Hindlimb muscle (tissue), 1 donor: ENCODE measurements at regions not wholly inside any gene's neighbourhood (a gene's known extent, or its start where the extent isn't known, plus 50 kb on each side); places are given as distances from the start of the nearest gene placed in this dataset.
A peak's percentile ranks its signal among the peaks of the same experiment; 100 is the strongest.

Experiments
- DNase-seq: peaks from one replicate; pipeline ENCODE4 v3.0.0-alpha.2; 2013

- DNase-seq = no peak
Measured at GRCh38 chr4:23241408-23241807, 548.7 kb downstream of the GBA3 start.

- DNase-seq = no peak
Measured at GRCh38 chr4:23238848-23239247, 546.1 kb downstream of the GBA3 start.

GRCh38 chr4:23237771-23238170, 545.0 kb downstream of the GBA3 start:
- DNase-seq = peak; percentile 6

DNA sequence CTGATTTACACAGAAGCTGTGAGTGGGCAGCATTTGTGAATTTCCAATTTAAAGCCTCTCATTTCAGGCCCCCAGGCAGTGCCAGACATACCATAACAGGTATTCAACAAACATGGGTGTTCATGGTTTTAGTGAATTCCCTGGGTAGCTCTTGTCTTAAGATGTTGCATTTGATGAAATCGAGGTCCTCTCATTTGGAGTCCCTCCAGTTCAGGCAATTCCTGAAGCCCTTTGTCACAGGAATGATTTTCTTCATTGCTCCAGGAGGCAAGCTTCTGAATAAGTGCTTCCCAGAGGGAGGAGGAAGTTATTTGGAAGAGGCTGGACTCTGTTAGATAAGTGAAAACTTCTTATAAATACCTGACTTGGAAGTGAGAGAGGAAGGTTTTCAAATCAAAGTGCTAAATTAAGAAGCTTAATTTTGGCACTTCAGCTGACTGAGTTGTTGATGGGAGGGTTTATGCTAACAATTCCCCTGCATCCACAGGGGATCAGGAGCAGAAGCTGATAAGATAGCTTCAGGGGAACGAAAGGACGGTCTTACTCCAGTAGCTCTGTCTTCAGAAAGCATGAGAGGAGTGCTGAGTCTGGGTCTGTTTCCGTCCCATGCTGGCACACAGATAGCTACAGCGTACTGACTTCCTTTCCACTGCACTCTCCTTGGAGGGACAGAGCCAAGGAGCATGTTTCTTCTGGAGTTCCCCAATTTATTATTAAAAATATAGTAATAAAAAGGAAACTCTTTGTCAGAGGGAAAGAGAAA, 543.1 kb downstream of the GBA3 start:
- DNase-seq = no peak

DNA sequence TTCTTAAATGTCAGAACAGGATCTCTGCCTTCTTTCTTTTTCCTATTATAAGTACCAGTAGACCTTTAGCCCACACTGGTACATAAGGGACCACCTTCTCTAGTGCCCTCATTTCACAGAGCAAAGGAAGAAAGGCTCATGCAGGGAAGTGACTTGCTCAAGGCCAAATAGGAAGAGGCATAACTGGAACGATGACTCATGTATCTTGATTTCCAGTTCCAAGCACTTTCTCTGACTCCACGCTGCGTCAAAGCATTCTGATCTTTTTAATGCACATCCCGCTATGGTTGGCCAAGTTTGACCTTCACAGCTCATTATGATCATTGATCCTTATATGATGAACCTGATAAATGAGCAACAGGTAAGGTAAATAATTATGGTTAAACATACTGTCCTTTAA, 542.0 kb downstream of the GBA3 start:
- DNase-seq = no peak

GRCh38 chr4:23234018-23234417, 541.3 kb downstream of the GBA3 start:
- no peak for DNase-seq

DNA sequence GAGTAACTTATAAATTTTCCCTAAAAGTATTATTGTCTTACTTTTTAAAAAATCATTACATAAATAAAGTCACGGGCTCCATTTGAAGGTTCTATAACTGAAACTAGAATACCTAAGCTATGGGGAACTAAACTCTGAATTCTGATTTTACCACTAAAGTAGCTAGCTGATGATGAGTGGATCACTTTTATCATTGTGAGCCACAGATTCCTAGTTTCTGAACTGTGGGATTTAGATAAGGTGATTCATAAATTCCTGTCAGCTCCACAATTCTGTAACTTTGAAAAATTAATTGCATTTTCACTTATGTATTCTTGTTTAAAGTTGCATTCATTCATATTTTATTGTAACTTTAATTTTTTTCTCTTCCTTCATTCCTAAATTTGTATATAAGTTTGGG, 540.9 kb downstream of the GBA3 start:
- no peak for DNase-seq

DNA sequence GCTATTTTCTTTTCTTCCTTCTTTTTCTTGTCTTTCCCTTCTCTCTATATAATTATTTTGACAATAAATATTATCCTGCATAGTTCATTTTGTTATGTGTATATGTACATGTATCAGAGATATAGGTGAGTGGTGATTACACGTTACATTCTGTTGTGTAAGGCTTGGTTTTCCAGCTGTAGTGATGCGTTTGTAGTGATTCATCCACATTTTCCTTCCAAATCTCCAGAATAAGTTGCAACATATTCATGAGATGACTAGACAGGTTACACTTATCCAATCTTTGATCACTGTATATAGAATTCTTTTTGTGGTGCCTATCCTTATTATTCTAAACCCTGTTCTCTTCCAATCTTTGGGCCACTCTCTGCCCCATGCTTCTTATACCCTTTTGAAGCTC, 540.2 kb downstream of the GBA3 start:
- DNase-seq = no peak

GRCh38 chr4:23225564-23225963, 532.8 kb downstream of the GBA3 start:
- DNase-seq = no peak

- no peak for DNase-seq
Measured at GRCh38 chr4:23224684-23225420, 532.1 kb downstream of the GBA3 start.

DNA sequence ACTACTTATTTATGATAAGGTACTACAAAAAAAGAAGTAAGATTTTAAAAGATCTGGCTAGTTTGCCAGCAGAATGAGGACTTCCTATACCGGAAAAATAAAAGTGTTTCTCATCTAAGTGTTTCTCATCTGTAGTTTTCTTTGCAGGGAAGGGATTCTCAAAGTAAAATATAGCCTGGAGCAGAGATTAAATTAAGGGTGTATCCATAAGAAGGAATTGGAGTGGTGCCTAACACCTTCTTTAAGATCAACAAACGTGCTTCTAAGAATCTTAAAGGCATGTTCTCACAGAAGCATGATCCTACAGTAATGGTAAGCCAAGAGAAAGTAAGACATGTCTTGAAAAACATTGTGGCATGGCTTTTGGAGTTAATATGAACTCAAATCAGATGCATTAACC, 528.2 kb downstream of the GBA3 start:
- no peak for DNase-seq

GRCh38 chr4:23219779-23220408, 527.2 kb downstream of the GBA3 start:
- DNase-seq = no peak

GRCh38 chr4:23213198-23213597, 520.5 kb downstream of the GBA3 start:
- no peak for DNase-seq

- DNase-seq = no peak
Measured at GRCh38 chr4:23212558-23212957, 519.8 kb downstream of the GBA3 start.

GRCh38 chr4:23207059-23207458, 514.3 kb downstream of the GBA3 start:
- no peak for DNase-seq

DNA sequence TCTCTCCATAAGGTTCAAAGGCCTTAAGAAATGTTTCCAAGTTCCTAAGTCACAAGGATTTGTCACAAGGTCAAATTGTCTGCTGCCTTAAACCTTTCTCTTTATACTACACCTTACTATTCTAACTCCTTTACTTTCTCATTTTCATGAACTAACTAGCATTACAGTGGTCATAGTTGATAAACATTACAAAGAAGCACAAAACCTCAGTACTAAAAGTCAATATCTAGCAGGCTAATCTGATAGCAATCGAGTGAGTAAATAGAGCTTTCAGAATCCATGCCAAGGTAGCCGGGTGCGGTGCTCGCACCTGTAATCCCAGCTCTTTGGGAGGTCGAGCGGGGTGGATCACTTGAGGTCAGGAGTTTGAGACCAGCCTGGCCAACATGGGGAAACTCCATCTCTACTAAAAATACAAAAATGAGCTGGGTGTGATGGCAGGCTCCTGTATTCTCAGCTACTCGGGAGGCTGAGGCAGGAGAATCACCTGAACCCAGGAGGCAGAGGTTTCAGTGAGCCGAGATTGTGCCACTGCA, 510.0 kb downstream of the GBA3 start:
- no peak for DNase-seq

DNA sequence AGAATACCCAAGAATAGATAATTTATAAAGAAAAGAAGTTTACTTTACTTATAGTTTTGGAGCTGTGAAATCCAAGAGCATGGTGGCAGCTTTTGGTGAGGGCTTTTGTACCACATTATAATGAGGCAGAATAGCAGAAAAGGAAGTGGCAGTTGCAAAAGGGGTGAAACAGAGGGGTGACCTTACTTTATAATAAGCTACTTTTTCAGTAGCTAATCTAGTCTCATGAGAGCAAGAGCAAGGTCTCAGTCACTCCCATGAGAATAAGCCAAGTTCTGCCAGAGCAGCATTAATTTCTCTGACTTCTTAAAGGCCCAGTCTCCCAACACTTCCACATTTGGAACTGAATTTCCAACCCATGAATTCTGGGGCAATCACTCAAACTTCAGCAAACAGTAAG, 502.0 kb downstream of the GBA3 start:
- no peak for DNase-seq

DNA sequence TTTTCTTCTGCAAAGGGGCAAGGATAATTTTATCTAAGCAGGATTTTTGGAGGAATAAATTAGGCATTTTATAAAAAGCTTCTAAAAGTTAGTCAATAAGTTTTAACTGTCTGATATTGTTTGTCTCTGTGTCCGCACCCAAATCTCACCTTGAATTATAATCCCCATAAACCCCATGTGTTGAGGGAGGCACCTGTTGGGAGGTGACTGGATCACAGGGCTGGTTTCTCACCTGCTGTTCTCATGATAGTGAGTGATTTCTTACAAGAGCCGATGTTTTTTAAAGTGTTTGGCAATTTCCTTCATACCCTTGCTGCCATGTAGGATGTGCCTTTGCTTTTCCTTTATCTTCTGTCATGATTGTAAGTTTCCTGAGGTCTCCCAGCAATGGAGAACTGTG, 481.4 kb downstream of the GBA3 start:
- DNase-seq = no peak

GRCh38 chr4:23171976-23172375, 479.2 kb downstream of the GBA3 start:
- DNase-seq = no peak

GRCh38 chr4:23169608-23170311, 477.0 kb downstream of the GBA3 start:
- no peak for DNase-seq

DNA sequence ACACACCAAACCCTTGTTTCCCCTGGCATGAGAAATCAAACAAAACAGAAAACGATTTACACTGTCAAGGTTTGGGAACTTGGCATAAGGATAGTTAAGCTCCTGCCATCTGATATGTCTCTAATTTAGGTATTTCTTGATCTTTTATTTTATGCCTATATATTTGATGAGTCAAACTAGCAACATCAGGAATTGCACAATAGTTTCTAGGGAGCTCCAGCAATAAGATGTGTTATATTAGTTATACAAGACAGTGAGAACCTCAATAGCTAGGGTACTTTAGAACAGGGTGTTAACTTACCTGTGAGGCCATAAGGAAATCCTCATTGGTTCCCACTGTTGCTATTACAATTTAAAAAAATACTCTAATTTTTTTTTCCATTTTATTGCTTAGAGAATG, 474.2 kb downstream of the GBA3 start:
- DNase-seq = no peak

- DNase-seq = no peak
Measured at GRCh38 chr4:23166407-23166806, 473.7 kb downstream of the GBA3 start.

DNA sequence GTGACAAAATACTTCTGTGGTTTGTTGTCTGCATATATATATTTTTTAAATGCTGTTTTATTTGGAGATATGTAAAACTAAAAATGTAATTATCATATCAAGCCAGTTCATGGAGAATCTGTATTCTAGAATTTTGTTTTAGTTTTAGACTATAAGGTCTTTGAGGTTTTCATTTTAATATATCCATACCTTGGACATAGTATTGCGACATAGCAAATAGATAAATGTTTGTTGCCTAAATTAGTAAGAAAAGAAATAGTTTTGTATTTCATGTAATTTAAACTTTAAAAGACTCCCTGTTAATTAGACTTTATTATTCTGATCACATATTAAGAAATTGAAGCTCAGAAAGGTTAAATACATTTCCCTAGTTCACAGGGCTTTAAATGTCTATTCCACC, 472.9 kb downstream of the GBA3 start:
- no peak for DNase-seq
